Activated CD8-positive, alpha-beta memory T cell treated with anti-CD3 and anti-CD28 coated beads, Interleukin-2, amount 50 U/mL, for 48 hours (primary cell): ENCODE measurements at regions not wholly inside any gene's neighbourhood (a gene's known extent, or its start where the extent isn't known, plus 50 kb on each side); places are given as distances from the start of the nearest gene placed in this dataset.
"Not testable (repeated sequence)": the region's sequence is repeated elsewhere in the genome, so short reads cannot be mapped to it uniquely, and the experiment has no call there.

Experiments
- DNase-seq: peaks from one replicate; pipeline ENCODE4 v3.0.0-alpha.2; 2020

DNA sequence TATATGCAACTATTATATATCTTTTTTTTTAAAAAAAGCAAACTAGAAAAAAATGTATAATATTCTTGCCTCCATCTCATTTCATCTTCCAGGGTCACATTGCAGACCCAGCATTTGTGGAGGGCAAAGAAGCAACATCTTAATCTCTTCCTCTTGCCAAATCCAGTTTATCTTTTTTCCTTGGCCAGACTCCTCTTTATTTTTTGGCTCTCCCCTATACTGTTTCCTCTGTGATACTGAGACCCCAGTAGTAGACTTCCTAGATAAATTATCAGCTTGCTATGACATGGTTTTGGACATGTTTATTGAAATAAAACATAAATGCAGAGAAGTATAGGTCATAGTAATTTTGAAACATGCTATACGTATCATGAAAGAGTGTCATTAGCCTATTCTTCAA, 303.8 kb upstream of the DDHD1 start:
- DNase-seq: no peak

DNA sequence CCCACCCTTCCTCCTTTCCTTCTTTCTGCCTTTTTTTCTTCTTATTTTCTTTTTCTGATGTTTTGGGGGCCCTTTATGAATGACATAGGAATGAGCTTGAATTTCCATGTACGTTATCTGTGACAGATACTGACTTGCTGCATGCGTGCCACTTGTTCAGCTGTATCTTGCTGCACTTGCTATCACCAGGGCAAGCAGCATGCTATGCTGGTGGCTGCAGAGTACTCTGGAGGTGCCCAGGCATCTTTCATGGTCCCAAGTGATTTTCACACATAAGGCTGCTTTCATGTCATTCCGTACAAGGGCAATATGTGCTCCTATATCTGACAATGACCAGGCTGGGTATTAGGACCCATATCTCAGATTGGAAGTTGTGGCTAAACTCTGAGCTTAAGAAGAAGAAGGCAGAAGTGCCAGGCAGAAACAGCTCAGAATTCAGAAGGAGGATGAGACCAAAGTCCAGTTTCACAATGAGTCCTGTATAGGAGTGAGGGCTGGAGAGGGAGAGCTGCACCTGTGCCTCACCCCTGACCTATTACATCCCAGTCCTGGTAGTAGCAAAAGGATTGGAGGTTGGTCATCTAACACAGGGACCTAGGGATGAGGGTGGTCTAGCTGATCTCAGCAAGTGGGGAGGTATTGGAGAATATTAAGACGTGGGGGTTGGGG, 299.0 kb upstream of the DDHD1 start:
- no peak for DNase-seq

DNA sequence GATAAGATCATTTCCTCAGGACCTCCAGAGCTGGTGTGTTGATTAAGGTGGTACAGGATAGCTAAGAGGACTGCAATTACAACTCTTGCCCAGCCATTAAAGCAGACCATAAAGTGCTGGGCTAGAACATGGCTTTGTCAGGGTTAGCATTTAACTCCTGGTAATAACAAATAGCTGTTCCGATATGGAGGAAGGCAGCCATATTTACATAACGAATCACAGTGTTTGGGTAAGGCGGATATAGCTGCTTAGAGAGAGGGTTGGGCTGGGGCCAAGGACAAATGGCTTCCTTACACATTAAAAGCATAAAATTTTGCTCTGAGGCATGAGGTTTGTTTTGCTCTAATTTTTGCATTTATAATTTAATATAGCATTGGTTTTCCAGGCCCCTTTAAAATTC, 297.7 kb upstream of the DDHD1 start:
- no peak for DNase-seq

DNA sequence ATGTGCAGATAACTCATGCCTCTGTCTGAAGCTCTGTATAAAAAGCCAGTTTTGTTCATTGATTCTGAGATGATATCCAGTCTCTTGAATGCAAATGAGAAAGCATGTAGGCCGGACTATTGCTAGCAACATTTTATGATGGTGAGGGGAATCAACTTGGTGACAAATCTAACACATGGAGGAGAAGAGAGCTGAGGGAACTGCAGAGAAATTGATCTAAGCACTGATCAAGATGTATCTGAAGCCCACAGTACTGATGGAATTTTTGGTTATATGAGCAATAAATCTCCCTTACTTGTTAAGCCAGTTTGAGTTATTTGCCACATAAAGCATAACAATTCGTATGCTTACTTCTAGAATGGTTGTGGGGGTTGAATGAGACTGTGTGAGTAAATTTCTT, 295.6 kb upstream of the DDHD1 start:
- no peak for DNase-seq

DNA sequence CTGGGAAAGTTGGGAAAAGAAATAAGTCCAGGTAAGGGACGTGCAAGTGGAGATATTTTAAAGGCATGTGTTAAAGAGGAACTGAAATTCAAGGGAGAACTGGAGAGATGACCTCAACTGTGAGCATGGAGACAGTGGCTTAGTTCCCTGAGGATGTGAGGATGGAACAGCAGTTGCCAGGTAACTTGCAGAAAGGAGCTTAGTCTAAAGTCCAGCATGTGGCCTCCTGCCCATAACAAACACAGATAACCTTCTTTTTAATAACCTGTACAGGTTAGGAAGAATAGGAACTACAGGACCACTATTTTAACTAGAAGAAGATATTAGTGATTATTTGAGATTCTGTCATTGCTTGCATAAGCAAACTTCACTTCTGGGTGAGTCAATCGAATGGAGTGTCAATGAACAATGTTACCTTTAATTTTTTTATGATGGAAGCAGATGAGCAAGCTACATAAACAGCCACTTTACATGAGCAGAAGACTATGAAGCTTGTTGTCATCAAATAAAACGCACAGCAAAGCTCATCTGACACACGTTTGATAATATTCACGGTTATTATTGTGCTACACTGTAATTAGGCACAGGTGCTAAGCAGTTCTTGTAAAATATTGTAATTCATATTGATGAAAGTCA, 291.7 kb upstream of the DDHD1 start:
- DNase-seq: no peak

DNA sequence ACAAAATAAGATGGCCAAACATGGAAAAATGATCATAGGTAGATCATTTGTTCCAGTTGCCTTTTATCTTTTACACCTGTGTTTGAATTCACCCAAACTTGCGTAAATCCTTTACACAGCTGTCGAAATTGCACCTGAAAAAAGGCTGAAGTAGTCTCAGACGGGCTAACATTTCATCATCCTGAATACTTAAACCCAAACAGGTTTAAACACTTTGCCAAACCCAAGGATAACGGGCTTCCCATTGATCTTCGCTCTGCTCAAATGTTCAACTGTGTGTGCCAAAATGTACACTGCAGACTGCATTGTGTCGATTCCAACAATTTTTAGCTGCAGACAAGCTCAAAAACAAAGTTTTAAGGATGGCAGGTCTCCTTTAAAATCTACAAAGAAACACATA, 288.7 kb upstream of the DDHD1 start:
- no peak for DNase-seq

DNA sequence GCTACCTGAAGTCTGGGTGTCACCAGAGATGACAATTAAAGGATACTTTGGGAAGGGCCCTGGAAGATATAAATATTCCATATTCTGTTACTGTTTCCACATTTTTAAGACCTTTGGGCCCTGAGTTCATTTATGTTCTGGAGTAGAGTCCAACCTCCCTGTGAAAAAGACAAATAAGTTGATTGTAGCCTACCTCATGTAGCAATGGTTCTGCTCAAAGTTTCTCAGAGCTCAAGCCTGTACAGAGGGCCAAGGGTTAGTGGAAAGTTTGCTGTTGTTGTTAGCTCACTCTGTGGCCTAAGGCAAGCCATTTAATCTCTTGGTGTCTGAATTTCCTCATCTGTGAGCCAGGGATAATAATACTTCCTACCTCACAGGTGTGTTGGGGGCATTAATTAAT, 284.7 kb upstream of the DDHD1 start:
- DNase-seq: no peak

DNA sequence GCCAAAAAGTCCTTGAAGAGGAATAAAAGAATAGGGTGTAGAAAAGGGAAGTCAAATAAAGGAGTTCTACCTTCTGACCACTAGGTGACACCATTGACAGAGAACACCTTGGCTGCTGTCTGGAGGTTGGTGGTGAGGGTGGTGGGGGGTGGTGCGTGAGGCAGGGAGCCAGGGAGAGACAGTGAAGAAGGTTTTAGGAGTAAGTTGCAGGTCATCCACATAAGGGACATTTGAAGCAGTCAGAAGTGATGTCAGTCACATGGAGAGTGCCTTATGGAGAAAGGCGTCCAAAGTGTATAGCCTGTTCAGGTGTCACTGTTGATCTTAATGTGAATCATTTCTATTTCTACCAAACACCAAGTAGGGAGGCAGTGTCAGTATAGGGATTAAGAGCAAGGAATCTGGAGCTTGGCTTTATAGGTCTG, 279.3 kb upstream of the DDHD1 start:
- DNase-seq: no peak

DNA sequence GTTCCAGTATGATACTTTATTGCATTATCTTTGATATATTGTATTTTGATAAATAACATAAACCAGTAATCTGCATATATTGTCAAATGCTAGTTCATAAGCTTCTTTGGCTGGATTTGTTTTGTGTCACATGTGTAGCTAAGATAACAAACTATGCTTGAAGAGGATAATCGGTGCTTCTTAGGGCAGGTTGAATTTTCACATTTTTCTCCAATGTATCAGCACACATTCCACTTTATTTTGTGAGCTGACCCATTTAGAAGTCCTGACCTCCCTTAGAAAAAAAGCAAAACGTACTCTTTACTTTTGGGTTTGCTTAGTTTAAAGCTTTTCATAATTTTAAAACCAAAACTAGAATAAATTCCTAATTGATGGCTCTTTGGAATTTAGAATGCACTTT, 277.7 kb upstream of the DDHD1 start:
- no peak for DNase-seq

DNA sequence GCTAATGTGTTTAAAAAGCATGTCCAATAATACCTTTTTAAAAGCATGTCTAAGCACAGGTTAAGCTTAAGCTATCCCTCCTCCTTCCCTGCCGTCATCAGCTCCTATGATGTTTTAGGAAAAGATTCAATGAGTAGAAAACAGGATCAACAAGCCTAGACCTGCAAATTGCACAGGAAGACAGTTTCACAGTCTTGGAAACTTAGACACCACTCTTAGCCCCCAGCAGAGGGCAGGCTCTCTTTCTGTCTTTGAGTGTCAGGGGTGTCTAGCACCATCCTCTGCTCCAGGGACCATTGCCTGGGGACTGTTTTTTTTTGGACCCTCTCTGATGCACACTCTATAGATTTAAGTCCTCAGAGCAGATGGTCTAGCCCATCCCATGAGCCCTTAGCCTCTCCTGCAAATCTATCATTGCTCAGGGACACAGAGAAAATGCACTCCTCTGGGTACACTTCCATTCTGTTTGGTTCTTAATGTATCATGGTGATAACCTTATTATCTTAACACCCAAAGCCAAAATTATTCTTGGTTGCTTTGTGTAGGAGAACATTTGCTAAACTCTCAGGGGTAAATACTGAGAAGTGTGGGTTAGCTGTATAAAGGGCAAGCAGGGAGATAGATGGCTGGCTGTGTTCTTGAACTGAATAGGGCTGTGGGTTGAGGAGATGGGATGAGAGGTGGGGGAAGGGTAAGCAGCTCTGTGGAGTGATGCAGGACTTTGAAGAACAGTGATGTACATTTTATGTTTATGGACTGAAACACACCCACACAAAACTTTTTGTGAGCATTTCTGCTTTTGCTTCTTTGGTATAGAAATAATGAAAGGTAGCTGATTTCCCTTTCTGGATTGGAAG, 259.9 kb upstream of the DDHD1 start:
- no peak for DNase-seq

DNA sequence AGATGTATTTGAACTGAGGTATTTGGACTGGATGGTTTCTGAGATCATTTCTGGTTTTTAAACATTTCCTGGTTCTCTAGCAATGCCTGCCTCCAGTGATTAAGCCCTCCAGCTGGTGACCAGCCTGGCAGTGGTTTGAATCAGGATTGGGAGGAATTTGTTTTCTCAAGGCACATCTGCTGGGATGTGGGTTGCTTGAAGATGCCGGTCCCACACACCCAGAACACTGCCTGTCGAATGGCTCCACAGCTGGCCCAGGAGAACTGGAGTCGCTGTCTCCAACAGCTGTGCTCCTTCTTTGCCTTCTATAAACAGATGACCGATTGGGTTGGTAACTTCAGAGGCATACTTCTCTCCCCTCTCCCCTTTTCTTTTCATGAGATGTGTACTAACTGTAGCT, 258.0 kb upstream of the DDHD1 start:
- DNase-seq: no peak

DNA sequence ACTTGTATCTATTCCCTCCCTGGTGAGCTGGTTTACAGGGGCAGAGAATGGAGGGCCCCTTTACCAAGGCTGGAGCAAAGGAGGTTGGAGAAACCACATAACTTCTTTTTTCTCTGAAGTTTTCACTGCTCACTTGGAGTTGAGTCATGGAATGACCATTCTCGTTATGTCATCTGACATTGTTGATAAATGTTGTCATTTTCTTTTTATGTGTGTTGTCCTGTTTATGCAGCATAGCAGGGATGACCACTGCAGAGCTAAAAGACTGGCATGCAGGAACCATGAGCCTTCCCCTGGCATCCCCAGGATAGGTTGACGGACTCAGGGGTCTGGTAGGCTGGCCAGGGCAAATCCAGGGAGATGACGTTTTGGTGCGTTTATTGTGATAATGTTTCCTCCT, 256.8 kb upstream of the DDHD1 start:
- no peak for DNase-seq

DNA sequence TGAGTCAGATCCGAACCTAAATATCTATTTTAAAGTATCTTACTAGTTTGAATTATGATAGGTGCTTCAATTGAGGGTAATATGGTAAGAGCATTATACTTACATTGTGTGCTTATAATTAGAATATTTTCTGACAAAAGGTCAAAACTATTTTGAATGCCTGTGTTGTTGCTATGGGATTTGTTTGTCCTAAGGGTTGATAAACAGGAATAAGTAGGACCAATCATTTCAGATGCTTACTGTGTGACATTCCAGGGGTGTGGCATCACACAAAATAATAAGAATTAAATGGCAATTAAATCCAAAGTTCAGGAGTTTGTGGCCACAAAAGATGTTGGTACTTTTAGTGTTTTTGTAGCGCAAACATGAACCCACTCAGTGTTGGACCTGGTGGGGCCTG, 256.2 kb upstream of the DDHD1 start:
- DNase-seq: no peak

DNA sequence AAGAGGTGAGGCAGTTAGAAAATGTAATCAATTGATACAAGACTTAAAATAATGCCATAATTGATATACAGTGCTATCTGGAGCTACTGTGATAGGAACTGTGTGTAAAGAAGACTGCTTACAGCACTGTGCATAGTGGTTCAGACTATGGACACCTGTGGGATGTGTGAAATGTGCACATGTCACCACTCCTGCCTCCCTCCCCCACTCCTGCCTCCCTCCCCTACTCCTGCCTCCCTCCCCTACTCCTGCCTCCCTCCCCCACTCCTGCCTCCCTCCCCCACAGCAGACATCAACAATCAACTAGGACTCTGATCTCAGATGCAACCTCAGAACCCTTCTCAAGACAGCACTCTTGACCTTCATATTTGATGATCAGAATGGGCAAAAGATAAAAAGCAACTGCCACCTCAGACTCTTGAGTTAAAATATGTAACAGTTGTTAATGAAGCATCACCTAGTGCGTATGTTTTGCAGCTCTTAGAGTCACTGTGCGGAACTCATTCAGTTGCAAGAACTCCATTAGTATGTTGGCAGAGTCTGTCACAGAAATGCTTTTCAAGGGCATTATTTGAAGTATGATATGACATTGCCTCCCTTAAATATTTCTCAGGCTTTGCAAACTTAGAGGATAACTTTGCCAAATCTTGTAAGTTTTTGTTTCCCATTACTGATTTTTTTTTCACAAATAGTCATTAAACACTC, 255.2 kb upstream of the DDHD1 start:
- no peak for DNase-seq

DNA sequence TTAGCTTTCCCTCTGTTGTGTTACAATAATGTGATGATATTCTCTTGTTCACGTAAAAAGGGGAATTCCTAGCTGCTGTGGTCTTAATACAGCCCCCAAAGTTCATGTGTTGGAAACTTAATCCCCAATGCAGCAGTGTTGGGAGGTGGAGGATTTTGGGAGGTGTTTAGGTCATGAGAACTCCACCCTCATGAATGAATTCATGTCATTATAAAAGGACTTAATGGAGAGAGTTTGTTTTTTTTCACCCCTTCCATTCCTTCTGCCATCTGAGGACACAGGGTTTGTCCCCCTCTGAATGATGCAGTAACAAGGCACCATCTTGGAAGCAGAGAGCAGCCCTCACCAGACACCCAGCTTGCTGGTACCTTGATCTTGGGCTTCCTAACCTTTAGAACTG, 253.4 kb upstream of the DDHD1 start:
- no peak for DNase-seq

DNA sequence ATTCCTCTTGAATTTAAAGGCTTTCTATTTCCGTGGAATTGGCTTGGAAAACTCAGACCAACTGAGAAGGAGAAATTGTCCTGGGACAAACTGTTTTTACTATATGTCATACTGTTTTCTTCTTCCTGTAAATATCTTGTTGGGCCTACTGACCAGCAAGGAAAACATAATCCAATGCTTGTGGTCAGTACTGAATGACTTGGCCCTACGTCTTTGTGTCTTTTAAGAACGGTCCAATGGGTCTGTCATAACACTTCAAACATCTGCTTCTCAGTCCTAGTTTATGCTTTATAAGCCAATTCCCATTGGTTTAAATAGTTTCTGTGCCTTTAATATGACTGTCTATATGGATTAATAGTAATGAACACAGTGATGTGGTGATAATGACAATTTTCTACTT, 248.5 kb upstream of the DDHD1 start:
- no peak for DNase-seq

DNA sequence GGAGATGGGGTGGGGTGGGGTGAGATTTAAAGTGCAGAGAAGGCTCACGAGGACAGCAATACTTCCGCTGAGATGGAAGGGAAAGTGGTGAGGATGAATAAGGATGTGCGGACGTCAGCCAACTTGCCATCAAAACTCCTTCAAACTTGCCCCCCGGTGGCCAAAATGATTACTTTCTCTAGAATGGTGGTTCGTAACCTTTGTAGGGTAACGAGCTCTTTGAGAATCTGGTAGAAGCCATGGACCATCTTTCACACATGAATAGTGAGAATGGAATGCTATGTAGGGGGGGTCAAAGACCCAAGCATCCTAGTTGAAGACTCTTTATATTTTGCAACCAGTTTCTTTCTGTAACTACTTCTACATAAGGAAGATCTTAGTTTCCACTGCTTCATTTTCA, 245.9 kb upstream of the DDHD1 start:
- no peak for DNase-seq

DNA sequence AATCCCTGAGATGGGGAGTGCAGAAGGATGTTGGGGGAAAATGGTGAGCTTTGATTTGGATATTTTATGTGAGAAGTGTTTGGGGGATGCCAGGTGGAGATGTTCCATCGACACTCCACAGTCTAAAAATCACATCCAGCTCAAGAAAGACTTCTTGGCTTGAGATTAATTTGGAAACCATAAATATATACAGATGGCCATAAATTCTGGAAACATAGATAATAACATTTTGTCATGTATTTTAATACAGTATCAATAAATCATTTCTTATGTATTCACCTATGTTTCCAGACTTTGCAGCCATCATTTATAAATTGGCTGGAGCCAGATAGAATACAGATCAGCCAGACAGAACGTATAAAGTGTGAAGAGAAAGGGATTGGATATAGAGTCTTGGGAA, 245.5 kb upstream of the DDHD1 start:
- DNase-seq: no peak

DNA sequence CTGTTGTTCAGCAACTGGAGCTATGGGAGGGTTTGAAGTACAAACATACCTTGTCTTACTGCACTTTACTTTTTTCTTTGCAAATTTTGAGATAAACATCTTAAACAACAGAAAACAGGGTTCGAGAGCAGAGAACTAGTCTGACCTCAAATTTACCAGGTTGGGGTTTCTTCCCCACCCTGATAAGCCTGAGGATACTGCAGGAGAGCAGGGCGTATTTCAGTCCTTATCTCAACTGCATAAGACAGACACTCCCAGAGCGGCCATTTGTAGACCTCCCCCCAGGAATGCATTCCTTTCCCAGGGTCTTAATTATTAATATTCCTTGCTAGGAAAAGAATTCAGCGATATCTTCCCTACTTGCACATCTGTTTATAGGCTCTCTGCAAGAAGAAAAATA, 242.1 kb upstream of the DDHD1 start:
- not testable (repeated sequence) for DNase-seq

DNA sequence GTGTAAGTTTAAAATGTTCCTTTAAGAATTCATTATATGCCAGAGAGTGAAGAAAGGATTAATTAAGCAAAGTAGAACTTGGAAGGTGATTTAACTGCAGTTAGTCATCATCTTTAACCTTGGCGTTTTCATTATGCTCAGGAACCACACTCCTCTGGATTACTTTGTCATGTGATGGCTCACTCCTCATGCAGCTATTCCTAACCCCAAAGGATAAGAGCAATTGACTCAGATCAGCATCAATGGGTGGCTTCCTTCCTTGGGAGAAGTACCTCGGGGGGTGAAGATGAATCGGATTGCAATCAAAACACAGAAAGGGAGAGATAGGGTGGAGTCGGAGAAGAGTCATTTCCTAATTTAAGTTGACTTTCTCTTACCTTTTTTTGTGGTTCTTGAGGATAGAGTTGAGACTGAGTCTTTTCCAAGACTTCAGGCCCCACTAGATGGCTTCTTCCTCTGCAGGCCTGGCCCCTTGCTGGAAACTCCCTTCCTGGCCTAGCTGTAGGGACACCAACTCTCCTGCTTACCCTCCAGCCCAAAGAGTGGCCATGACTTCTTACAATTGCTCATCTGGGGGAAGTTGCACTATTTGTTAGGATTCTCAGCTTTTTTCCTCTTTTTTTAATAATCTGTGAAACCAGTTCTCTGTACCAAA, 238.6 kb upstream of the DDHD1 start:
- DNase-seq: no peak

DNA sequence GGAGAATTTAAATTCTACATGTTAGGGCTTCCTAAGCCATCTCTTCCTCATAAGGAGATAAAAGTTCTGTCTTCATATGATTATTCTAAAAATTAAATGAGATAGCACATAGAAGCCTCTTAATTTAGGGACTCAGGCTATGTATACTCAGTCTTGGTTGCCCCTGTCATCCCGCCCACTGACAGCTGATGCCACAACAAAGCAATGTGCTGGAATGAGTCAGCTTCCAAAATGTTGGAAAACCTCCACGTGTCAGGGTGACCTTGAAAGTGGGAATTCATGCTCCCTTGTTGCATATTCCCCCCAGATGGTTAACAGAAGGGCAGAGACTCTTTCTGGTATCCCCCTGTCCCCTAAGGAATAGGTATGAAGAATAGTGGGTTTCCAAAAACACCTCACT, 238.0 kb upstream of the DDHD1 start:
- DNase-seq: no peak

DNA sequence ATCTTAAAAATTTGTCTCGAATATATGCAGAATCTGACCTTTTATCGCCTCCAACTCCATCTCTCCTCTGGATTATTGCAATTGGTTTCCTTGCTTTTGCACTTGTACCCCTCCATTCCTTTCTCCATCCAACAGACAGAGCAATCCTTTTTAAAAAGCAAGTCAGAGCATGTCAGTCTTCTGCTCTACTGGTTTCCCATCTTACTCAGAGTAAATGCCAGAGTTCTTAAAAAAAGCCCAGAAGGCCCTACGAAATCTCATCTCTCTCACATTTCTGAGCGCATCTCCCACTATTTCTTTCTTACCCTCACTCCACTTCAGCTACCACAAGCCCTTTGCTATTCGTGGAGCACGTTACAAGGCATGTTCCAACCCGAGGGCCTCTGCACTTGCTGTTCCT, 236.9 kb upstream of the DDHD1 start:
- DNase-seq: no peak

DNA sequence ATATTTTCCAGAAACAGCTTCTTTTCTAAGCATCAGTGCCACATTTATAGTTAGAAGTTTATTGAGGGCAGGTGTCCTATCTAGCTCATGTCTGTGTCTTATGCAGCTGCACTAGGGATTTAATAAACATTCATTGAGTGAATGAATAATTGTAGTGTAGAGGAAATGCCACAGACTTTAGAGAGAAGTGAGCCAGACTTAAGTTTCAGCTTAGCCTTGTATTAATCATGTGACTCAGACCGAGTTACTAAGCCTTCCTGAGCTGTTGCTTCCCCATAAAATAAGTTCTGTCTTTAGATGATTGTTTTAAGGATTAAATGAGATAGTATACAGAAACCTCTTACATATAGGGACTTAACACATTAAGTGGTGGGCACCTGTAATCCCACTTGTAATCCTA, 236.1 kb upstream of the DDHD1 start:
- no peak for DNase-seq
